ENCODE measurements at regions not wholly inside any gene's neighbourhood (a gene's known extent, or its start where the extent isn't known, plus 50 kb on each side); places are given as distances from the start of the nearest gene placed in this dataset.
"Not testable (repeated sequence)": the region's sequence is repeated elsewhere in the genome, so short reads cannot be mapped to it uniquely, and the experiment has no call there.

DNA sequence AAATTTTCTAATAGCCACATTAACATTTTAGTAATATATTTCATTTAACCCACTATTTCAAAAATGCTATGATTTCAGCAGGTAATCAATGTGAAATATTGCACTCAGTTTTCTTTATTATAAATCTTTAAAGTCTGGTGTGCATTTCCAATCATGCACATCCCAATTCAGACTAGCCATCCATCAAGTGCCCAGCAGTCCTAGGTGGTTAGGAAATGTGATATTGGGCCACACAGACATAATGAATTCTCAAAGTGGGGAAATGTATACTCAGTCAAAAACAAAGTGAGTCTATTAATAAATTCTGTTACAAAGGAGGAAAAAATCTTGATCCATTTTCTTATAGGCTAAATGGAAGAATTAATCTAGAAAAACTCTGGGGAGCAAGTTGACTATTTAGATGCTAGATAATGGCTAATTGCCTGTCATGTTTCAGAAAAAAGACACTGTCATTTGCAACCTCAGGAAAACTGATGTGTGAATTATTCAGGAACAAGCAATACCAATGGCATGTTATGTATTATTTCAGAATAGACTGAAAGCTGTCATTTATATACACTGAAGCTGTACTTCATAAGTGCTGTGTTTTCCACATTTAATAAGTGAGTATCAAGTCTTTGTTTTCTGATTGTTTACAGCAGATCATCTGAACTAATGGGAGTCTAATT lies 629.1 kb upstream of the ADARB2 start:
- DNase-seq (ENCODE audit: low spot score): no peak
- in situ Hi-C loops (cut with HindIII; ENCODE audit: low sequenced_read_pairs): no loop called here

GRCh38 chr10:2362331-2362730 lies 625.0 kb upstream of the ADARB2 start:
- no peak for DNase-seq (ENCODE audit: low spot score)
- in situ Hi-C loops (cut with HindIII; ENCODE audit: low sequenced_read_pairs): no loop called here

DNA sequence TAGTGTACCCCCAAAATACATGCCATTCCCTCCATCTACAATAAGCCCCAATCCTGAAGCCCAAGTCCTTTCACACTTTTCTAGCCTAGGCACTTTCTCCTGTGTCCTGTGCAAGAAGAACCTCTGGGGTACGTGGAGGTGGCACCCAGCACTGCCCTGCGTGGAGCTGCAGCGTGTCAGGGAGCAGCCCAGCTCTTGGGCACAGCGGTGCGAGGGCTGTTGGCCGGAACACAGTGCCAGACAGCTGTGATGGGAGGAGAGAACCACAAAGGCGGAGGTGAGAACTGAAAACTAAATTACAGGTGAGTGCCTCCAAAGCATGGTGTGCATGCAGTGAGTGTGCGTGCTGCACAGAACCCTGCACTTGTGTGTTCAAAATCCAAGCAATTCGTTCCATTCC lies 621.3 kb upstream of the ADARB2 start:
- in situ Hi-C loops (cut with HindIII; ENCODE audit: low sequenced_read_pairs): no loop called here

GRCh38 chr10:2356670-2357069 lies 619.3 kb upstream of the ADARB2 start:
- DNase-seq (ENCODE audit: low spot score): no peak
- in situ Hi-C loops (cut with HindIII; ENCODE audit: low sequenced_read_pairs): no loop called here

More for the DNA sequence above, 621.3 kb upstream of the ADARB2 start:
- no peak for DNase-seq (ENCODE audit: low spot score)

DNA sequence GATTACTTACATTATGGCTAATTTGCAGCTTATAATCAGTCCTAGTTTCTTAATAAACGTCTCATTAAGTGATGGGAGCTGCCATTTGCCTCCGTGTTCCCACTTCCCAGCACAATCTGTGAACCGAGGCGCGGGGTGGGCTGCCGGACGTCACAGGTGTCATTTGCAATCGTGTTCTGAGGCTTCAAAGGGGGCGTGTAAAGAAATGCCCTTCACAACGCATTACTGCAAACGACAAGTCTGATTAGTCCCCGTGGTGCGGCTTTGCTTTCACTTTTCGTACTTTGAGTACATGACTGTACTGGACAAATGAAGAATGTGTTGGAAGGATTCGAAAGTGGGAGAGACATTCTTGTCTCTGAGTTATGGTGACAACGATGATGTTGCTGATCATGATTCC lies 614.2 kb upstream of the ADARB2 start:
- no peak for DNase-seq (ENCODE audit: low spot score)

GRCh38 chr10:2342206-2342605 lies 604.9 kb upstream of the ADARB2 start:
- in situ Hi-C loops (cut with HindIII; ENCODE audit: low sequenced_read_pairs): no loop called here
- peak; percentile 35 for DNase-seq (ENCODE audit: low spot score)

More for the DNA sequence above, 614.2 kb upstream of the ADARB2 start:
- in situ Hi-C loops (cut with HindIII; ENCODE audit: low sequenced_read_pairs): no loop called here

GRCh38 chr10:2340831-2341647 lies 603.7 kb upstream of the ADARB2 start:
- peak; percentile 3 for DNase-seq (ENCODE audit: low spot score)
- in situ Hi-C loops (cut with HindIII; ENCODE audit: low sequenced_read_pairs): no loop called here

GRCh38 chr10:2335626-2336025 lies 598.3 kb upstream of the ADARB2 start:
- DNase-seq (ENCODE audit: low spot score): no peak
- in situ Hi-C loops (cut with HindIII; ENCODE audit: low sequenced_read_pairs): no loop called here

DNA sequence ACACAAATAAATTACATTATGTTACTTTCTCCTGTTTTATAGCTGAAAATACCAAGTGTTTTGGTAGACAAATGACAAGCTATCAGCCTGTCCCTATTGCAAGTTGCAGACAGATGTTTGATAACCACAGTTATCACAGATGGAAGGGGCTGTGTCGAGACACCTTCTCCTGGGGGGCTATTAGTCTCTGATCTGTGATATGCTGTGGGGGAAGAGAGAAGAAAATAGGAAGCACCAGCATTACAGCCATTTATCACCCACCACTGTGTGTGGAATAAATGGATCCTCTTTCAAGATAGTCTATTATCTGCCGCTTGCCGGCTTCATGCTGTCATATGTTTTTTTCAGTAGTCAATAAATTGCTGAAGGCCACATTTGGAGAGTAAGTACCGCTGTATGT lies 597.2 kb upstream of the ADARB2 start:
- no peak for DNase-seq (ENCODE audit: low spot score)
- in situ Hi-C loops (cut with HindIII; ENCODE audit: low sequenced_read_pairs): no loop called here

- in situ Hi-C loops (cut with HindIII; ENCODE audit: low sequenced_read_pairs): no loop called here
- no peak for DNase-seq (ENCODE audit: low spot score)
Observed at GRCh38 chr10:2329082-2329481, 591.8 kb upstream of the ADARB2 start.

- no peak for DNase-seq (ENCODE audit: low spot score)
- in situ Hi-C loops (cut with HindIII; ENCODE audit: low sequenced_read_pairs): no loop called here
Observed at GRCh38 chr10:2326411-2326810, 589.1 kb upstream of the ADARB2 start.

GRCh38 chr10:2315045-2315485 lies 577.7 kb upstream of the ADARB2 start:
- DNase-seq (ENCODE audit: low spot score); in situ Hi-C loops (cut with HindIII; ENCODE audit: low sequenced_read_pairs): not testable (repeated sequence)

GRCh38 chr10:2306081-2306480 lies 568.8 kb upstream of the ADARB2 start:
- DNase-seq (ENCODE audit: low spot score): no peak
- in situ Hi-C loops (cut with HindIII; ENCODE audit: low sequenced_read_pairs): no loop called here

DNA sequence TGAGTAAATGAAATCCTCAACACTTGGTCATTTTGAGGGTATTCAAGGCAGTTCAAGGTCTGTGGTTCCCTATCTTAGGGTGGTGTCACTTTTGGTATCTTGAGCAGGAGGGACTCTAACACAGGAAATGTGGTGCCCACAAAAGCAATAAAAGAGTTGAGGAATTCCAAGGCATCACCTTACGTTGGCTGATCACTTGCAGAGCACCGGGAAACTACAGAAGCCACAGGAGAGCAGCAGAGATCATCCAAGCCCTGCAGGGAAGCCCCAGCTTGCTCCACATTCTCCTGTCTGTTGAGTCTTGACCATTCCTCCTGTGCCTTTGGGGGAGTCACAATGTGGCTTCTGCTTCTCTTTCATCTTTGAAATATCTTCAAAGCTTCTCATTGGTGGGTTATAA lies 565.8 kb upstream of the ADARB2 start:
- in situ Hi-C loops (cut with HindIII; ENCODE audit: low sequenced_read_pairs): no loop called here
- no peak for DNase-seq (ENCODE audit: low spot score)

DNA sequence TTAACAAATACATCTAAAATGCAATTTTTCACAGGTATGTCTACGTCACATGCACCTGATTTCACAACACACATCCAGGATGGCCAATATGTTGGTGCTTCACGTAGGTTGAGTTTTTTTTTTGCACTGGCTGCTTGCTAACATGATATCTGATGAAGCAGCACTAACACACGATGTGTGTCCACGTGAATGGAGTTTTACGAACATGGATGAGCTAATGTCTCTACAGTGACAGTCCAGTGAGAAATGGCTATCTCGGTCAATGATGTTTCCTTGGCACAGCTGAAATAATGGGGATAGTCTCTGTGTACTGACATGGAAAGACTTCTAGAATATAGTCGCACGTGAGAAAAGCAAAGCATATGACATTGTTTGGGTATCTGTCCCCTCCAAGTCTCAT lies 563.9 kb upstream of the ADARB2 start:
- in situ Hi-C loops (cut with HindIII; ENCODE audit: low sequenced_read_pairs): no loop called here
- no peak for DNase-seq (ENCODE audit: low spot score)

GRCh38 chr10:2300231-2300630 lies 562.9 kb upstream of the ADARB2 start:
- in situ Hi-C loops (cut with HindIII; ENCODE audit: low sequenced_read_pairs): no loop called here
- DNase-seq (ENCODE audit: low spot score): no peak

- no peak for DNase-seq (ENCODE audit: low spot score)
- in situ Hi-C loops (cut with HindIII; ENCODE audit: low sequenced_read_pairs): no loop called here
Observed at GRCh38 chr10:2296179-2296891, 559.0 kb upstream of the ADARB2 start.

- no peak for DNase-seq (ENCODE audit: low spot score)
- in situ Hi-C loops (cut with HindIII; ENCODE audit: low sequenced_read_pairs): no loop called here
Observed at GRCh38 chr10:2294739-2295138, 557.4 kb upstream of the ADARB2 start.

DNA sequence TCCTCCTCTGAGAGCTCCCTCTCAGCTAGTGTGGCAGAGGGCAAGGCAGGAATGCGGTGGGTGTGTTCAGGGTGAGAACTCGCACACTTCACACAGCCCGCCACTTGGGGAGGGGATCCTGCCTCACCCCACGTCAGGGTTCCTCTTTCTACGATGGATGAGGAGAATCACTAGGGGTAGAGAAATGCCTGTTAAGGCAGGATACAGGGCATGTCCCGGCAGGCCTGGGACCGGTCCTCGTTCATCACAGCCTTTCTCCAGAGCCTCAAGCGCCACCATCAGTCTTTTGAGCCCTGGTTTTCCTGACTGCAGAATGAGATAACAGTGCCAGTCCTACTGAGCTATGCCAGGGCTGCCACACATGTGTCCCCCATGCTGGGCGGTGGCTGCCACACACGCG lies 546.7 kb upstream of the ADARB2 start:
- in situ Hi-C loops (cut with HindIII; ENCODE audit: low sequenced_read_pairs): no loop called here
- DNase-seq (ENCODE audit: low spot score): no peak

DNA sequence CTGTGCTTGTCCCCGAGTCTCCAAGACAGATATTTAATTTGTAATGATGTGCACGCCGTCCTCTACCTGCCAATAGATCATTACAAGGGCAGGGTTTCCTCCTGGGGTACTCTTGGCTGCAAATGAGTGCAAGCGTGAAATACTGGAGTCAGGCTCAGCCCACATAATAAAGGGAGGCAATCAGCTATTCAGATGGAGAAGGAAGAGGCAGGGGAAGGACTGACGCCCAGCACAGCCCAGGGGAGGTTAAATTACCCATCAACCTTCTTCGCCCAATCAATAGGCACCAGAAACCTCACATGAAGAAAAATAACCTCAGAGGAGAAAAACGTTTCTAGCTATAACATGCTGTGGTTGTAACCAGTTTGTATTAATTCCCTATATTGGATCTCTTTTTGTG lies 544.9 kb upstream of the ADARB2 start:
- no peak for DNase-seq (ENCODE audit: low spot score)
- in situ Hi-C loops (cut with HindIII; ENCODE audit: low sequenced_read_pairs): no loop called here

All from G401 (cell line).